ENCODE measurements at regions not wholly inside any gene's neighbourhood (a gene's known extent, or its start where the extent isn't known, plus 50 kb on each side); places are given as distances from the start of the nearest gene placed in this dataset.

DNA sequence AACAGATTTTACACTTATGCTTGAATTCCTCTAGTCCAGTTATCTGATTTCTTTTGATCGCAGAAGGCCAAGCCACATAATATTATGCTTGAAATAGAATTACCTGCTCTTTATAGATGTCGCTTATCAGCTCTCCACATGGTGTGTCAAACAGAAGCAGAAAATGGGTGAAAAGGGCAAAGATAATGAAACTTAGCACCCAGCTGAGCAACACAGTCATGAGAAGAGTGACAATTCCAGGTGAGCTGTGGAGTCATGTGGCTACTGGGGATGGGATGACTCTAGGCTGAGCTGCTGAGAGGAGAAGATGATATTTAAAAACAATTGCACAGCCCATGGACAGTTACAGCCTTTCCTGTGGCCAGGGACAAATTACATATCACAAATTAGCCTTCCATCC, 398.7 kb upstream of the PDZRN3 start (continued):
- TF ChIP-seq, protein P1, sequence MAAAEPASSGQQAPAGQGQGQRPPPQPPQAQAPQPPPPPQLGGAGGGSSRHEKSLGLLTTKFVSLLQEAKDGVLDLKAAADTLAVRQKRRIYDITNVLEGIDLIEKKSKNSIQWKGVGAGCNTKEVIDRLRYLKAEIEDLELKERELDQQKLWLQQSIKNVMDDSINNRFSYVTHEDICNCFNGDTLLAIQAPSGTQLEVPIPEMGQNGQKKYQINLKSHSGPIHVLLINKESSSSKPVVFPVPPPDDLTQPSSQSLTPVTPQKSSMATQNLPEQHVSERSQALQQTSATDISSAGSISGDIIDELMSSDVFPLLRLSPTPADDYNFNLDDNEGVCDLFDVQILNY (CRISPR knock-in tag; IDR thresholded peaks at IDR 0.05), result no peak
- TF ChIP-seq CREM (CRISPR knock-in tag; IDR thresholded peaks at IDR 0.05) (no peak), SMAD4 (CRISPR knock-in tag; IDR thresholded peaks at IDR 0.05) (no peak)
- TF ChIP-seq, protein P2, sequence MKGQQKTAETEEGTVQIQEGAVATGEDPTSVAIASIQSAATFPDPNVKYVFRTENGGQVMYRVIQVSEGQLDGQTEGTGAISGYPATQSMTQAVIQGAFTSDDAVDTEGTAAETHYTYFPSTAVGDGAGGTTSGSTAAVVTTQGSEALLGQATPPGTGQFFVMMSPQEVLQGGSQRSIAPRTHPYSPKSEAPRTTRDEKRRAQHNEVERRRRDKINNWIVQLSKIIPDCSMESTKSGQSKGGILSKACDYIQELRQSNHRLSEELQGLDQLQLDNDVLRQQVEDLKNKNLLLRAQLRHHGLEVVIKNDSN (CRISPR knock-in tag; IDR thresholded peaks at IDR 0.05), result no peak
- TF ChIP-seq, protein P3, sequence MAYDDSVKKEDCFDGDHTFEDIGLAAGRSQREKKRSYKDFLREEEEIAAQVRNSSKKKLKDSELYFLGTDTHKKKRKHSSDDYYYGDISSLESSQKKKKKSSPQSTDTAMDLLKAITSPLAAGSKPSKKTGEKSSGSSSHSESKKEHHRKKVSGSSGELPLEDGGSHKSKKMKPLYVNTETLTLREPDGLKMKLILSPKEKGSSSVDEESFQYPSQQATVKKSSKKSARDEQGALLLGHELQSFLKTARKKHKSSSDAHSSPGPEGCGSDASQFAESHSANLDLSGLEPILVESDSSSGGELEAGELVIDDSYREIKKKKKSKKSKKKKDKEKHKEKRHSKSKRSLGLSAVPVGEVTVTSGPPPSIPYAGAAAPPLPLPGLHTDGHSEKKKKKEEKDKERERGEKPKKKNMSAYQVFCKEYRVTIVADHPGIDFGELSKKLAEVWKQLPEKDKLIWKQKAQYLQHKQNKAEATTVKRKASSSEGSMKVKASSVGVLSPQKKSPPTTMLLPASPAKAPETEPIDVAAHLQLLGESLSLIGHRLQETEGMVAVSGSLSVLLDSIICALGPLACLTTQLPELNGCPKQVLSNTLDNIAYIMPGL (CRISPR knock-in tag; IDR thresholded peaks at IDR 0.05), result no peak

DNA sequence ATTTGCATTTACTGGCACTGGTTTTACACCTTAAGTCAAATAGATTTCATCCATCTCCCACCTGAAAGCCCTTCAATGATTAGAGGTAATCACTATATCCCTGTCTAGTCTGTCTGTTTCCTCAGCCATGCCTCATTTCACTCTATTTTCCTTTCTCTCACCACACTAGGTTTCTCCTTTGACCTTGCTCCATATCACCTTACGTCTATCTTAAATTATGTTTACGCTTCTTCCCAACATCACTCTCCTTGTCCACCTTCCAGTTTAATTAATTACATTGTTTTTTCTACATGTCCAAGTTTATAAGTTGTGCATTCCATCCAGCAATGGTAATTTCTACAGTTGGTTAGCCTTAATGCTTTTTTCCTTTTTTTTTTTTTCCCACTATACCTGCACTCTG, 396.7 kb upstream of the PDZRN3 start:
- no peaks in the 10 kb centered on the region for H3K36me3 Mint-ChIP-seq
- H3K9me3 Mint-ChIP-seq, result no peaks in the 10 kb centered on the region
- TF ChIP-seq FOXK1 (CRISPR knock-in tag; IDR thresholded peaks at IDR 0.05), result no peak
- TF ChIP-seq RORB (CRISPR knock-in tag; IDR thresholded peaks at IDR 0.05), result no peak
- no peak for TF ChIP-seq TP53 (CRISPR knock-in tag; IDR thresholded peaks at IDR 0.05)
- no peak for TF ChIP-seq GTF2I (CRISPR knock-in tag; conservative IDR thresholded peaks at IDR 0.05)
- TF ChIP-seq, protein P4, sequence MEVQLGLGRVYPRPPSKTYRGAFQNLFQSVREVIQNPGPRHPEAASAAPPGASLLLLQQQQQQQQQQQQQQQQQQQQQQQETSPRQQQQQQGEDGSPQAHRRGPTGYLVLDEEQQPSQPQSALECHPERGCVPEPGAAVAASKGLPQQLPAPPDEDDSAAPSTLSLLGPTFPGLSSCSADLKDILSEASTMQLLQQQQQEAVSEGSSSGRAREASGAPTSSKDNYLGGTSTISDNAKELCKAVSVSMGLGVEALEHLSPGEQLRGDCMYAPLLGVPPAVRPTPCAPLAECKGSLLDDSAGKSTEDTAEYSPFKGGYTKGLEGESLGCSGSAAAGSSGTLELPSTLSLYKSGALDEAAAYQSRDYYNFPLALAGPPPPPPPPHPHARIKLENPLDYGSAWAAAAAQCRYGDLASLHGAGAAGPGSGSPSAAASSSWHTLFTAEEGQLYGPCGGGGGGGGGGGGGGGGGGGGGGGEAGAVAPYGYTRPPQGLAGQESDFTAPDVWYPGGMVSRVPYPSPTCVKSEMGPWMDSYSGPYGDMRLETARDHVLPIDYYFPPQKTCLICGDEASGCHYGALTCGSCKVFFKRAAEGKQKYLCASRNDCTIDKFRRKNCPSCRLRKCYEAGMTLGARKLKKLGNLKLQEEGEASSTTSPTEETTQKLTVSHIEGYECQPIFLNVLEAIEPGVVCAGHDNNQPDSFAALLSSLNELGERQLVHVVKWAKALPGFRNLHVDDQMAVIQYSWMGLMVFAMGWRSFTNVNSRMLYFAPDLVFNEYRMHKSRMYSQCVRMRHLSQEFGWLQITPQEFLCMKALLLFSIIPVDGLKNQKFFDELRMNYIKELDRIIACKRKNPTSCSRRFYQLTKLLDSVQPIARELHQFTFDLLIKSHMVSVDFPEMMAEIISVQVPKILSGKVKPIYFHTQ (CRISPR knock-in tag; IDR thresholded peaks at IDR 0.05), result no peak
- no peak for TF ChIP-seq EMX1 (CRISPR knock-in tag; IDR thresholded peaks at IDR 0.05)
- no peak for TF ChIP-seq MYBL2 (CRISPR knock-in tag; IDR thresholded peaks at IDR 0.05)
- TF ChIP-seq, protein P1 (CRISPR knock-in tag; IDR thresholded peaks at IDR 0.05), result no peak
- no peak for TF ChIP-seq IRF2 (CRISPR knock-in tag; IDR thresholded peaks at IDR 0.05; ENCODE audit: borderline replicate concordance, low read depth)
- no peak for TF ChIP-seq SMAD3 (CRISPR knock-in tag; IDR thresholded peaks at IDR 0.05; ENCODE audit: borderline replicate concordance)
- TF ChIP-seq, protein P5, sequence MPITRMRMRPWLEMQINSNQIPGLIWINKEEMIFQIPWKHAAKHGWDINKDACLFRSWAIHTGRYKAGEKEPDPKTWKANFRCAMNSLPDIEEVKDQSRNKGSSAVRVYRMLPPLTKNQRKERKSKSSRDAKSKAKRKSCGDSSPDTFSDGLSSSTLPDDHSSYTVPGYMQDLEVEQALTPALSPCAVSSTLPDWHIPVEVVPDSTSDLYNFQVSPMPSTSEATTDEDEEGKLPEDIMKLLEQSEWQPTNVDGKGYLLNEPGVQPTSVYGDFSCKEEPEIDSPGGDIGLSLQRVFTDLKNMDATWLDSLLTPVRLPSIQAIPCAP (CRISPR knock-in tag; IDR thresholded peaks at IDR 0.05), result no peak
- no peak for TF ChIP-seq ETV6 (CRISPR knock-in tag; IDR thresholded peaks at IDR 0.05)
- no peak for TF ChIP-seq CREM (CRISPR knock-in tag; IDR thresholded peaks at IDR 0.05)
- TF ChIP-seq, protein P2 (CRISPR knock-in tag; IDR thresholded peaks at IDR 0.05), result no peak
- TF ChIP-seq, protein P6, sequence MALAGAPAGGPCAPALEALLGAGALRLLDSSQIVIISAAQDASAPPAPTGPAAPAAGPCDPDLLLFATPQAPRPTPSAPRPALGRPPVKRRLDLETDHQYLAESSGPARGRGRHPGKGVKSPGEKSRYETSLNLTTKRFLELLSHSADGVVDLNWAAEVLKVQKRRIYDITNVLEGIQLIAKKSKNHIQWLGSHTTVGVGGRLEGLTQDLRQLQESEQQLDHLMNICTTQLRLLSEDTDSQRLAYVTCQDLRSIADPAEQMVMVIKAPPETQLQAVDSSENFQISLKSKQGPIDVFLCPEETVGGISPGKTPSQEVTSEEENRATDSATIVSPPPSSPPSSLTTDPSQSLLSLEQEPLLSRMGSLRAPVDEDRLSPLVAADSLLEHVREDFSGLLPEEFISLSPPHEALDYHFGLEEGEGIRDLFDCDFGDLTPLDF (CRISPR knock-in tag; IDR thresholded peaks at IDR 0.05), result no peak
- no peak for TF ChIP-seq RELA (CRISPR knock-in tag; IDR thresholded peaks at IDR 0.05; ENCODE audit: borderline replicate concordance)
- TF ChIP-seq, protein P7, sequence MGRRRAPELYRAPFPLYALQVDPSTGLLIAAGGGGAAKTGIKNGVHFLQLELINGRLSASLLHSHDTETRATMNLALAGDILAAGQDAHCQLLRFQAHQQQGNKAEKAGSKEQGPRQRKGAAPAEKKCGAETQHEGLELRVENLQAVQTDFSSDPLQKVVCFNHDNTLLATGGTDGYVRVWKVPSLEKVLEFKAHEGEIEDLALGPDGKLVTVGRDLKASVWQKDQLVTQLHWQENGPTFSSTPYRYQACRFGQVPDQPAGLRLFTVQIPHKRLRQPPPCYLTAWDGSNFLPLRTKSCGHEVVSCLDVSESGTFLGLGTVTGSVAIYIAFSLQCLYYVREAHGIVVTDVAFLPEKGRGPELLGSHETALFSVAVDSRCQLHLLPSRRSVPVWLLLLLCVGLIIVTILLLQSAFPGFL (CRISPR knock-in tag; IDR thresholded peaks at IDR 0.05; ENCODE audit: borderline replicate concordance), result no peak
- TF ChIP-seq, protein P8, sequence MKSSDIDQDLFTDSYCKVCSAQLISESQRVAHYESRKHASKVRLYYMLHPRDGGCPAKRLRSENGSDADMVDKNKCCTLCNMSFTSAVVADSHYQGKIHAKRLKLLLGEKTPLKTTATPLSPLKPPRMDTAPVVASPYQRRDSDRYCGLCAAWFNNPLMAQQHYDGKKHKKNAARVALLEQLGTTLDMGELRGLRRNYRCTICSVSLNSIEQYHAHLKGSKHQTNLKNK (CRISPR knock-in tag; IDR thresholded peaks at IDR 0.05), result no peak
- CTCF ChIA-PET, result no interaction called here
- no peak for ATAC-seq
- no peak overlapping the region for H3K27ac Mint-ChIP-seq
- POLR2A ChIA-PET, result no interaction called here
- no peaks in the 10 kb centered on the region for H3K4me1 Mint-ChIP-seq
- DNase-seq (ENCODE audit: low spot score), result no peak
- H3K4me3 Mint-ChIP-seq, result no peak overlapping the region
- H3K27me3 Mint-ChIP-seq (ENCODE audit: low read depth), result no peaks in the 10 kb centered on the region; the same call in 1 of the 2 replicates
